NCI-H69 (cell line): ENCODE measurements at regions not wholly inside any gene's neighbourhood (a gene's known extent, or its start where the extent isn't known, plus 50 kb on each side); places are given as distances from the start of the nearest gene placed in this dataset.

Experiments used
- DNase-seq: peaks from one replicate; lab custom pipeline; 2025; lab: John Stamatoyannopoulos, UW

DNA sequence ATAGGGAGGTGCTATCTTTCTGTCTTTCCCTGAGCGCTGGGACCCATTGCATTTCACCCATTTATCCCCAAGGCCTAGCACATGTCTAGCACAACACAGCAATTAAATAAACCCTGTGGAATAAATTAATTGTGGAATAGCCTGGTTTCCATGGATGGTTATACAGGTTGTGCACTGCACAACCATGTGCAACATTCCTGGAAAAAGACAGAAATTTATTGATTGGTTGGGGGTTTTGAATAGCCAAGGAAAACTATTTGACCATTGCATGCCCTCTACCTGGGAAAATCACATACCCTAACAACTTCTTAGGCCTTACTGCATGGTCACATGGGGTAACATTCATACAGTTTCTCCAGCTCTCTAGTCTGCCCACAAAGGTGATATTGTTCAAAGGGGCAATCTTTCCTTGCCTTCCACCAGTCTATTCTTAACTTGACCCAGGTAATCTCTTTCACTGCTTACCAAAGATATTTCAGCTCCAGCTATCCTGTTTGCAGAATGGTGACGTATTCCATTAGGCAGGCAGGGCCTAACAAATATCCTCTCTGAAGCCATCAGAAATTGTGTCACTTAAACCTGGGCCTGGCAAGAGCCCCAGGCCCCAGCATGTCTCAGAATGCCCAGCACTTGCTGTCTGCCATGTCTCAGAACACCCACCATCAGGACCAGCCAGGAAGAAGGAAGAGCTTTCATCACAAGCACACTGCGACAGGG, 157.9 kb upstream of the RAB4A start:
- DNase-seq, result no peak

DNA sequence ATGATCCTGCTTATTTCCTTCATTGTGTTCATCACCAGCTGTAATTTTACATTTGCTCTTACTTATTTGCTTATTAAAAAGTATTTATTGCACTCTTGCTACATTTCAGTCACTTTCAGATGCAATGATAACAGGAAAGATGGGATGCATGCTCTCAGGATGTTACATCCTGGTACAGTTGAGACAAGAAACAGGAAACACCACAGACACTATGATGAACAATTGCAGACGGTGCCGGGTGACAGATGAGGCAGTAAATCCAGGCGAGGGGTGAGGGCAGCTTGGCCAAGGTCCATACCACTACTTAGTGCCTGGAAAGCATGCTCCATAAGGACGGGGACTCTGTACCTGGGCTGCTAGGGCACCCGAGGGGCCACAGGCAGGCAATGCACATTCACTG, 156.6 kb upstream of the RAB4A start:
- DNase-seq, result peak; percentile 88

GRCh38 chr1:229114850-229115365, 156.0 kb upstream of the RAB4A start:
- DNase-seq, result peak; percentile 60

DNA sequence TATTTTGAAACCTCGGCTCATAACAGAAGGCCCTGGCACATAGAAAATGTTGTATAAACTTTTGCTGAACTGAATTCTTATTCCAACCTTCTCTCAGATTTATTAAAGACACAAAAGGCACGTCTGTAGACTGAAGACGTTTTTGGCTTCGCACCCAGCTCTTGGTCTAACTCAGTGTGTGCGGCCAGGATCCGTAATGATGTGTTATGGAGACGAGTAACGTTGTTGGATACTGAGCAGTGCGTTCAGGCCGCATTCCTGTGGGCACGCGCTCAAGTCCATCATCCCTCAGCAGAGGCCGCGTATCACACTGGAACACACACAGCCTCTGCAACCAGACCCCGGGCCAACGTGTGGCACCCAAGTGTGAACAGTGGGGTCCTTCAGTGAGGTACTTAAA, 154.8 kb upstream of the RAB4A start:
- no peak for DNase-seq

- DNase-seq, result peak; percentile 77
Observed at GRCh38 chr1:229117664-229118300, 153.1 kb upstream of the RAB4A start.

- DNase-seq, result no peak
Observed at GRCh38 chr1:229118477-229119061, 152.3 kb upstream of the RAB4A start.

DNA sequence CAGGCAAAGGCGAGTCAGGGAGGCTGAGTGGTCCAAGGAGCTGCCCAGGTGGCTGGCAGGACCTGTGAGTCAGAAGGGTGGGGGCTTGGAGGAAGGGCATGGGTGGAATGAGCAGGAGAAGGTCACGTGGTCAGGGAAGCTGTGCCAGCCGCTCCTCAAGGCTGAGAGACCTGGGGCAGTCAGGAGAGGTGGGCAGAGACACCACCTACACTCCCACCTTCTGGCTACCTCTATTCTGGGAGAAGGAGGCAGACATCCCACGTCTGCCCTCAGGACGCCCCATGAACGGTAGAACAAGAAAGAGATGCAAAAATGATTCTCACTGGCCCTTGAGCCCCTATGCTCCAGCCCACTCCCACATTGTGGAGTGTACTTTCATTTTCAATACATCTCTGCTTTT, 151.8 kb upstream of the RAB4A start:
- no peak for DNase-seq

GRCh38 chr1:229119876-229120275, 151.0 kb upstream of the RAB4A start:
- no peak for DNase-seq

GRCh38 chr1:229121845-229122436, 149.0 kb upstream of the RAB4A start:
- peak; percentile 56 for DNase-seq

- DNase-seq, result no peak
Observed at GRCh38 chr1:229122606-229123005, 148.3 kb upstream of the RAB4A start.

DNA sequence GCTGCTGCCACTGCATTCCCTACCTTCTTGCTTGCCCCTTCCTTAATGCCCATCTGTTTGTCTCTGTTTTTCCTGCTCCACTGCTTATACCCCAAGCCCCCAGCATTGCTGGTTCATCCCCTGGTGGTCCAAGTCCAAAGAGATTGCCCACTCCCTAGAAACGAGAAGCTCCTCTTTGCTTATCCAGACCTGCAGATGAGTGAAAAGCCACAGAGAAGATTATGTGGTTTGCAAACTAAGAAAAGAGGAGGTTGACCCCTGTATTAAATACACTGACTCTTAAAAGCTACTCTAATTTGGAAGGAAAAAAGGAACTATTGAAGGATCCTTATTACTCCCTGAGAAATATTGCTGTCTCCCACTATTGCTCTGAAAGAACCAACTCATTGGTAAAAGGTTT, 146.8 kb upstream of the RAB4A start:
- no peak for DNase-seq

GRCh38 chr1:229124520-229125124, 146.3 kb upstream of the RAB4A start:
- no peak for DNase-seq

GRCh38 chr1:229127301-229127700, 143.6 kb upstream of the RAB4A start:
- no peak for DNase-seq

GRCh38 chr1:229128066-229128608, 142.8 kb upstream of the RAB4A start:
- no peak for DNase-seq

- no peak for DNase-seq
Observed at GRCh38 chr1:229129301-229130027, 141.4 kb upstream of the RAB4A start.

GRCh38 chr1:229130028-229130668, 140.8 kb upstream of the RAB4A start:
- no peak for DNase-seq

DNA sequence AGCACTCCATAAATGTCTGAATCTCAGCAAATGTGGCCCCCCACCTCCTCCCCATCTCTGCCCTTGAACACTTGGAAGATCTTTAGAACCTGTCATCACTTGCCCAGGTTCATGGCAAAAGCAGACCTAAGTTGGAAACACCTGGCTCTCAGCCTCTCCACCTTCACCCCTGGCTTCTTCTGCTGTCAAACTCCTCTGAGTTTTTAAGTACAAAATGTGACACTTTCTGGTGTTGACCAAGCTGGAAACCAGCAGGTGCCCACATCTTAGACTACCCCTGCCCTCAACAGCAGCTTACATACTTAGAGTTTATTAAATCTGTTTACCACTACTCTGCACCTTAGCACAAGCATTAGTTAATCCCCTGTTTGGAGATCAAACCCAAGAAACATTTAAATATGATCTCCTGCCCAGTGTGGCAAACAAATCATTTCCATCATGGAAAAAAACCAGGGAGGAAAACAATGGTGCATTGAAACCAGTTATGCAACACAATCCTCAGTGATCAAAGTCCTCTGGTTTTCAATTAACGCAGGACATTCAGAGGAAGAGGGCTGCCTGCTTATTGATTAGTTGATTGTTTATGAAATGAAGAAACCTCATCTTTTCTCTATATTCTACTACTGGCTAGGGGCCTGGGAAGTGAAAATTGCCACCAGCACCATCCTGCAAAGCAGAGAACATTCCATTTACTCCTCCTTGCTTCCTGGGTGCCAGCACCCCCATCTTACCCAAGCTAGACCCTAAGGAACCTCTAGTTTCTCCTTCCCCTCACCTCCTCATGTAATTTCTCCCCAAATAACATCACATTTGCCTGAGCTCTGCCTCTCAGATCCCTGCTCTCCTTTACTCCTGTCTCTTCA, 139.4 kb upstream of the RAB4A start:
- no peak for DNase-seq

DNA sequence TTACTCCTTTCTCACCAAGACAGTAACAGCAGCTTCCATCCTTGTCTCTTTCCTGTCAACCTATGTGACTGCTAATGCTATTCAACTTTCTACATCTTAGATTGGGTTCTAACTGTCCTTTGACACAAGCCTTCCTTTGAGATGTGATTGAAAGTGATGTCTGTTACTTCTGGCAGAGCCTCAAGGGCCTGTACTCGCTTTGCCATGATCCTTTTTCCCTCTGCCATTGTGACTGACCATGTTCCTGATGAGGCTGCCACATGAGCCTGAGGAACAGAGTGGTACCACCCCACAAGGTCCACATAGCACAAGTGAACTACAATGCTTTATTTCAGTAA, 138.8 kb upstream of the RAB4A start:
- no peak for DNase-seq

DNA sequence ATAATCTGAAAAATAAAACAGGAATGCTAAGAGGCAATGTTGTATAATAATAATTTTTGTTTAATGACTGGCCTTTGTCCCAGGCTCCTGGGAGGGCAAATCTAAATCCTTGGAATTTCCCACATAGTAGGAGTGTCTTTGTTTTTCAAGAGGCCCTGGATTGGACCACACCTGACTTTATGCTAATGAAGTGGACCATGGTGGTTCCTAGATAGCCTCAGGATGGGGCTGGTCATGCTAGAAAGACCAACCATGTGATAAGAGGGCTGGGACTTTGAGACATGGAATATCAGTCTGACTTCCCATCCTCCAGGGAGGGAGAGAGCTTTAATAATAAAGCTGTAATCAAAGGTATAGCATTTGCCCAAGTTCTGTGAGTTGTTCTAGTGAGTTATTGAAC, 138.2 kb upstream of the RAB4A start:
- DNase-seq, result no peak

GRCh38 chr1:229133151-229133550, 137.8 kb upstream of the RAB4A start:
- DNase-seq, result no peak
